ENCODE measurements at regions not wholly inside any gene's neighbourhood (a gene's known extent, or its start where the extent isn't known, plus 50 kb on each side); places are given as distances from the start of the nearest gene placed in this dataset.
A peak's percentile ranks its signal among the peaks of the same experiment; 100 is the strongest.

- no peak for DNase-seq
Measured at GRCh38 chr20:40809361-40809760, 120.3 kb upstream of the MAFB start.

- no peak for DNase-seq
Measured at GRCh38 chr20:40810332-40811000, 121.4 kb upstream of the MAFB start.

- DNase-seq: no peak
Measured at GRCh38 chr20:40811004-40811403, 122.0 kb upstream of the MAFB start.

GRCh38 chr20:40811660-40812414 lies 122.8 kb upstream of the MAFB start:
- no peak for DNase-seq

GRCh38 chr20:40812415-40812925 lies 123.4 kb upstream of the MAFB start:
- peak; percentile 72 for DNase-seq

- no peak for DNase-seq
Measured at GRCh38 chr20:40813029-40813431, 124.0 kb upstream of the MAFB start.

- DNase-seq: no peak
Measured at GRCh38 chr20:40813708-40814630, 124.9 kb upstream of the MAFB start.

GRCh38 chr20:40814631-40814960 lies 125.6 kb upstream of the MAFB start:
- DNase-seq: no peak

GRCh38 chr20:40815156-40816038 lies 126.4 kb upstream of the MAFB start:
- no peak for DNase-seq

GRCh38 chr20:40816039-40816352 lies 127.0 kb upstream of the MAFB start:
- DNase-seq: no peak

- peak; percentile 84 for DNase-seq
Measured at GRCh38 chr20:40821429-40821828, 132.4 kb upstream of the MAFB start.

- no peak for DNase-seq
Measured at GRCh38 chr20:40826699-40827098, 137.7 kb upstream of the MAFB start.

GRCh38 chr20:40835321-40835720 lies 146.3 kb upstream of the MAFB start:
- DNase-seq: no peak

- DNase-seq: no peak
Measured at GRCh38 chr20:40838509-40838908, 149.5 kb upstream of the MAFB start.

- no peak for DNase-seq
Measured at GRCh38 chr20:40843251-40843650, 154.2 kb upstream of the MAFB start.

GRCh38 chr20:40844332-40844731 lies 155.3 kb upstream of the MAFB start:
- peak; percentile 66 for DNase-seq

GRCh38 chr20:40848096-40848495 lies 159.1 kb upstream of the MAFB start:
- DNase-seq: no peak

GRCh38 chr20:40848526-40848925 lies 159.5 kb upstream of the MAFB start:
- peak; percentile 94 for DNase-seq

GRCh38 chr20:40849456-40849855 lies 160.4 kb upstream of the MAFB start:
- peak; percentile 20 for DNase-seq

GRCh38 chr20:40851051-40851450 lies 162.0 kb upstream of the MAFB start:
- DNase-seq: no peak

- no peak for DNase-seq
Measured at GRCh38 chr20:40855269-40855668, 166.2 kb upstream of the MAFB start.

- no peak for DNase-seq
Measured at GRCh38 chr20:40856653-40857052, 167.6 kb upstream of the MAFB start.

Measured in eye (tissue), 1 donor.